Stimulated activated naive B cell treated with anti-CD40 and anti-IgM and Interleukin-4, amounts not matched to agents 10 μg/mL and 1 μg/mL and 100 μg/mL, for 72 hours (primary cell): ENCODE measurements at regions not wholly inside any gene's neighbourhood (a gene's known extent, or its start where the extent isn't known, plus 50 kb on each side); places are given as distances from the start of the nearest gene placed in this dataset.
A peak's percentile ranks its signal among the peaks of the same experiment; 100 is the strongest.

ENCODE experiments used
- ATAC-seq, 2 donors: fragments of 150-1000 bp; cut with Tn5 transposase; replicated peaks; 2 replicates each; pipeline ENCODE4 v1.10.0; 2021; ENCODE audit warnings: moderate library complexity in 1 of 2
- DNase-seq: peaks from one replicate; pipeline ENCODE4 v3.0.0; 2021
- H3K27ac Mint-ChIP-seq: one replicate; pipeline ENCODE4 v1.8.0; 2022; ENCODE audit warnings: mild to moderate bottlenecking, mixed read lengths
- H3K27me3 Mint-ChIP-seq, 2 donors: one replicate each; pipeline ENCODE4 v1.8.0; 2022; ENCODE audit warnings: mixed read lengths in 2 of 2
- H3K36me3 Mint-ChIP-seq, 2 donors: one replicate each; pipeline ENCODE4 v1.8.0; 2022; ENCODE audit warnings: mixed read lengths in 2 of 2, mild to moderate bottlenecking in 1 of 2
- H3K4me1 Mint-ChIP-seq, 2 donors: one replicate each; pipeline ENCODE4 v1.8.0; 2022; ENCODE audit warnings: mixed read lengths in 2 of 2, mild to moderate bottlenecking in 1 of 2
- H3K4me3 Mint-ChIP-seq, 2 donors: one replicate each; pipeline ENCODE4 v1.8.0; 2022; ENCODE audit warnings: mild to moderate bottlenecking in 2 of 2, mixed read lengths in 2 of 2, moderate library complexity in 1 of 2
- H3K9me3 Mint-ChIP-seq, 2 donors: one replicate each; pipeline ENCODE4 v1.8.0; 2022; ENCODE audit warnings: mixed read lengths in 2 of 2, mild to moderate bottlenecking in 1 of 2

- Mint-ChIP-seq H3K4me1 (no peaks in the 10 kb centered on the region), H3K36me3 (no peaks in the 10 kb centered on the region), H3K9me3 (peaks cover 4 to 7% of the 10 kb centered on the region in 2 donors), H3K27ac (no peak overlapping the region), H3K27me3 (no peaks in the 10 kb centered on the region), H3K4me3 (no peak overlapping the region)
- ATAC-seq (no peak), DNase-seq (no peak)
Measured at GRCh38 chrX:22424122-22424915, 151.6 kb downstream of the CBLL2 start.

- no peak overlapping the region for H3K4me3 Mint-ChIP-seq
- H3K9me3 Mint-ChIP-seq = peaks cover 4 to 7% of the 10 kb centered on the region in 2 donors
- no peak overlapping the region for H3K27ac Mint-ChIP-seq
- ATAC-seq (no peak), DNase-seq (no peak)
- no peaks in the 10 kb centered on the region for H3K36me3 Mint-ChIP-seq
- no peaks in the 10 kb centered on the region for H3K4me1 Mint-ChIP-seq
- no peaks in the 10 kb centered on the region for H3K27me3 Mint-ChIP-seq
Measured at GRCh38 chrX:22424919-22425318, 152.2 kb downstream of the CBLL2 start.

GRCh38 chrX:22429704-22430103 lies 157.0 kb downstream of the CBLL2 start:
- ATAC-seq (no peak), DNase-seq (no peak)
- no peak overlapping the region for H3K27ac Mint-ChIP-seq
- H3K4me3 Mint-ChIP-seq = no peak overlapping the region
- no peaks in the 10 kb centered on the region for H3K4me1 Mint-ChIP-seq
- peaks cover 4 to 12% of the 10 kb centered on the region in 2 donors for H3K9me3 Mint-ChIP-seq
- no peaks in the 10 kb centered on the region for H3K36me3 Mint-ChIP-seq
- H3K27me3 Mint-ChIP-seq = peaks cover 0 to 15% of the 10 kb centered on the region in 2 donors

- Mint-ChIP-seq H3K27ac (no peak overlapping the region), H3K9me3 (peaks cover 8 to 12% of the 10 kb centered on the region in 2 donors), H3K27me3 (peaks cover 0 to 15% of the 10 kb centered on the region in 2 donors), H3K4me3 (no peak overlapping the region), H3K4me1 (no peaks in the 10 kb centered on the region), H3K36me3 (no peaks in the 10 kb centered on the region)
- DNase-seq = no peak
- ATAC-seq = no peak
Measured at GRCh38 chrX:22430701-22431100, 158.0 kb downstream of the CBLL2 start.

GRCh38 chrX:22433292-22434070 lies 160.8 kb downstream of the CBLL2 start:
- Mint-ChIP-seq H3K27ac (no peak overlapping the region), H3K27me3 (peaks cover 0 to 15% of the 10 kb centered on the region in 2 donors), H3K4me3 (no peak overlapping the region), H3K36me3 (no peaks in the 10 kb centered on the region), H3K4me1 (no peaks in the 10 kb centered on the region), H3K9me3 (peaks cover 4 to 5% of the 10 kb centered on the region in 2 donors)
- no peak for ATAC-seq
- no peak for DNase-seq

- no peaks in the 10 kb centered on the region for H3K4me1 Mint-ChIP-seq
- DNase-seq = no peak
- H3K4me3 Mint-ChIP-seq = no peak overlapping the region
- H3K27ac Mint-ChIP-seq = no peak overlapping the region
- H3K9me3 Mint-ChIP-seq = peaks cover 0 to 10% of the 10 kb centered on the region in 2 donors
- H3K36me3 Mint-ChIP-seq = no peaks in the 10 kb centered on the region
- ATAC-seq = no peak
- no peaks in the 10 kb centered on the region for H3K27me3 Mint-ChIP-seq
Measured at GRCh38 chrX:22445880-22446279, 173.2 kb downstream of the CBLL2 start.

- Mint-ChIP-seq H3K27ac (no peak overlapping the region), H3K4me3 (no peak overlapping the region), H3K4me1 (peaks cover 2 to 11% of the 10 kb centered on the region in 2 donors), H3K36me3 (no peaks in the 10 kb centered on the region), H3K9me3 (no peaks in the 10 kb centered on the region), H3K27me3 (no peaks in the 10 kb centered on the region)
- ATAC-seq (no peak), DNase-seq (no peak)
Measured at GRCh38 chrX:22462959-22463358, 190.2 kb downstream of the CBLL2 start.

GRCh38 chrX:22467571-22467970 lies 194.9 kb downstream of the CBLL2 start:
- DNase-seq (no peak), ATAC-seq (no peak)
- Mint-ChIP-seq H3K36me3 (no peaks in the 10 kb centered on the region), H3K27me3 (no peaks in the 10 kb centered on the region), H3K27ac (no peak overlapping the region), H3K9me3 (no peaks in the 10 kb centered on the region), H3K4me3 (no peak overlapping the region), H3K4me1 (peaks cover 8 to 28% of the 10 kb centered on the region in 2 donors)

- H3K9me3 Mint-ChIP-seq = peaks cover 4 to 10% of the 10 kb centered on the region in 2 donors
- no peaks in the 10 kb centered on the region for H3K36me3 Mint-ChIP-seq
- no peak for ATAC-seq
- no peaks in the 10 kb centered on the region for H3K27me3 Mint-ChIP-seq
- H3K4me3 Mint-ChIP-seq = no peak overlapping the region
- DNase-seq = no peak
- H3K4me1 Mint-ChIP-seq = no peaks in the 10 kb centered on the region
- H3K27ac Mint-ChIP-seq = no peak overlapping the region
Measured at GRCh38 chrX:22481436-22481835, 208.7 kb downstream of the CBLL2 start.

GRCh38 chrX:22486296-22486695 lies 213.6 kb downstream of the CBLL2 start:
- ATAC-seq = no peak
- Mint-ChIP-seq H3K4me3 (no peak overlapping the region), H3K36me3 (no peaks in the 10 kb centered on the region), H3K4me1 (no peaks in the 10 kb centered on the region), H3K9me3 (no peaks in the 10 kb centered on the region), H3K27ac (no peak overlapping the region), H3K27me3 (no peaks in the 10 kb centered on the region)
- no peak for DNase-seq

- Mint-ChIP-seq H3K9me3 (peaks cover 0 to 1% of the 10 kb centered on the region in 2 donors), H3K27ac (no peak overlapping the region), H3K4me3 (no peak overlapping the region), H3K4me1 (no peaks in the 10 kb centered on the region), H3K36me3 (no peaks in the 10 kb centered on the region), H3K27me3 (peaks cover 0 to 5% of the 10 kb centered on the region in 2 donors)
- ATAC-seq = no peak
- DNase-seq = no peak
Measured at GRCh38 chrX:22516893-22517292, 244.2 kb downstream of the CBLL2 start.

GRCh38 chrX:22520128-22520828 lies 247.6 kb downstream of the CBLL2 start:
- no peak overlapping the region for H3K4me3 Mint-ChIP-seq
- ATAC-seq (no peak), DNase-seq (no peak)
- peaks cover 0 to 1% of the 10 kb centered on the region in 2 donors for H3K9me3 Mint-ChIP-seq
- H3K27me3 Mint-ChIP-seq = peaks cover 0 to 5% of the 10 kb centered on the region in 2 donors
- no peaks in the 10 kb centered on the region for H3K36me3 Mint-ChIP-seq
- H3K27ac Mint-ChIP-seq = no peak overlapping the region
- peaks cover 0 to 3% of the 10 kb centered on the region in 2 donors for H3K4me1 Mint-ChIP-seq

GRCh38 chrX:22526339-22526738 lies 253.6 kb downstream of the CBLL2 start:
- Mint-ChIP-seq H3K4me1 (peaks cover 14 to 23% of the 10 kb centered on the region in 2 donors), H3K4me3 (peak overlapping the region; percentile 20 to 35), H3K27ac (peak overlapping the region; percentile 62), H3K36me3 (peaks cover 0 to 2% of the 10 kb centered on the region in 2 donors), H3K27me3 (no peaks in the 10 kb centered on the region), H3K9me3 (peaks cover 5 to 14% of the 10 kb centered on the region in 2 donors)
- DNase-seq = peak; percentile 32
- peak; percentile 98 to 99 for ATAC-seq

GRCh38 chrX:22527302-22527701 lies 254.6 kb downstream of the CBLL2 start:
- H3K27me3 Mint-ChIP-seq = no peaks in the 10 kb centered on the region
- ATAC-seq (peak; percentile 43 to 45), DNase-seq (no peak)
- peaks cover 5 to 14% of the 10 kb centered on the region in 2 donors for H3K9me3 Mint-ChIP-seq
- H3K36me3 Mint-ChIP-seq = peaks cover 0 to 2% of the 10 kb centered on the region in 2 donors
- peaks cover 14 to 23% of the 10 kb centered on the region in 2 donors for H3K4me1 Mint-ChIP-seq
- H3K4me3 Mint-ChIP-seq = no peak overlapping the region
- no peak overlapping the region for H3K27ac Mint-ChIP-seq
